GM20431 (cell line): ENCODE measurements at regions not wholly inside any gene's neighbourhood (a gene's known extent, or its start where the extent isn't known, plus 50 kb on each side); places are given as distances from the start of the nearest gene placed in this dataset.

Experiments used
- in situ Hi-C: fragments of 300-500 bp; cut with MseI, MboI; formaldehyde crosslinking; loops from one replicate; pipeline ENCODE4 v1.15.0; 2020; ENCODE audit warnings: low sequenced_read_pairs; ENCODE audit not compliant: unreplicated experiment

- in situ Hi-C loops = no loop called here
Observed at GRCh38 chr22:47631571-47632102, 869.2 kb downstream of the TBC1D22A start.

- in situ Hi-C loops = no loop called here
Observed at GRCh38 chr22:47630741-47631534, 868.5 kb downstream of the TBC1D22A start.

GRCh38 chr22:47629791-47630655 is 867.6 kb downstream of the TBC1D22A start:
- in situ Hi-C loops = no loop called here

GRCh38 chr22:47629273-47629711 is 866.8 kb downstream of the TBC1D22A start:
- in situ Hi-C loops = no loop called here

- in situ Hi-C loops = no loop called here
Observed at GRCh38 chr22:47628477-47629272, 866.2 kb downstream of the TBC1D22A start.

- in situ Hi-C loops = no loop called here
Observed at GRCh38 chr22:47627556-47628253, 865.3 kb downstream of the TBC1D22A start.

- in situ Hi-C loops = no loop called here
Observed at GRCh38 chr22:47626428-47627390, 864.3 kb downstream of the TBC1D22A start.

- in situ Hi-C loops = no loop called here
Observed at GRCh38 chr22:47625531-47626427, 863.3 kb downstream of the TBC1D22A start.

GRCh38 chr22:47625013-47625385 is 862.5 kb downstream of the TBC1D22A start:
- in situ Hi-C loops = no loop called here

GRCh38 chr22:47624252-47625012 is 862.0 kb downstream of the TBC1D22A start:
- in situ Hi-C loops = no loop called here

GRCh38 chr22:47623763-47624148 is 861.3 kb downstream of the TBC1D22A start:
- in situ Hi-C loops = no loop called here

- in situ Hi-C loops = no loop called here
Observed at GRCh38 chr22:47623066-47623762, 860.8 kb downstream of the TBC1D22A start.

GRCh38 chr22:47622541-47622940 is 860.1 kb downstream of the TBC1D22A start:
- in situ Hi-C loops = no loop called here

GRCh38 chr22:47621253-47621652 is 858.8 kb downstream of the TBC1D22A start:
- in situ Hi-C loops = no loop called here

GRCh38 chr22:47620391-47620790 is 857.9 kb downstream of the TBC1D22A start:
- in situ Hi-C loops = no loop called here

GRCh38 chr22:47619631-47620030 is 857.2 kb downstream of the TBC1D22A start:
- in situ Hi-C loops = no loop called here
